Stomach (tissue), 8 donors: ENCODE measurements at regions not wholly inside any gene's neighbourhood (a gene's known extent, or its start where the extent isn't known, plus 50 kb on each side); places are given as distances from the start of the nearest gene placed in this dataset.
A peak's percentile ranks its signal among the peaks of the same experiment; 100 is the strongest.

Experiments used
- DNase-seq, 2 donors: peaks; one replicate each; pipeline versions ENCODE4 v3.0.0 to v3.0.0-alpha.2; 2013 to 2019
- H3K27ac ChIP-seq, 5 donors: fragments of 200-600 bp in 4 of 5; sonication (generic) in 4 of 5; one replicate each; pipeline ENCODE4 v1.5.1; 2013 to 2019; ENCODE audit warnings: mild to moderate bottlenecking in 1 of 5, moderate library complexity in 1 of 5
- H3K27me3 ChIP-seq, 3 donors: fragments of 200-600 bp; sonication (generic); one replicate each; pipeline ENCODE4 v1.5.1; 2017 to 2019; ENCODE audit warnings: mixed run types in 1 of 3
- H3K36me3 ChIP-seq, 4 donors: fragments of 200-600 bp; sonication (generic); 1 replicate in 3 of 4; 2 replicates in 1 of 4; pipeline ENCODE4 v1.5.1; 2016 to 2019
- H3K4me1 ChIP-seq, 4 donors: fragments of 200-600 bp; sonication (generic); one replicate each; pipeline ENCODE4 v1.5.1; 2016 to 2019
- H3K4me3 ChIP-seq, 4 donors: fragments of 200-600 bp; sonication (generic) in 3 of 4; one replicate each; pipeline ENCODE4 v1.5.1; 2016 to 2019; ENCODE audit warnings: mild to moderate bottlenecking in 1 of 4
- H3K9me3 ChIP-seq, 4 donors: fragments of 200-600 bp; sonication (generic); one replicate each; pipeline ENCODE4 v1.5.1; 2016 to 2019
- CTCF ChIP-seq, 7 experiments: fragments of 450-650 bp in 4 of 7; fragments of 200-600 bp in 3 of 7; sonication (generic) in 3 of 7; IDR thresholded peaks; one replicate each; pipeline ENCODE4 v1.5.1; 2016 to 2019; ENCODE audit warnings: antibody characterized with exemption in 7 of 7, control low read depth in 2 of 7, mild to moderate bottlenecking in 1 of 7
- EP300 ChIP-seq: sonication (generic); formaldehyde crosslinking; IDR thresholded peaks from one replicate; pipeline ENCODE4 v1.6.1; 2017; ENCODE audit warnings: antibody characterized with exemption
- POLR2A ChIP-seq, 4 donors: fragments of 450-650 bp; IDR thresholded peaks; one replicate each; pipeline ENCODE4 v1.6.1; 2016; ENCODE audit warnings: antibody characterized with exemption in 4 of 4, control low read depth in 2 of 4, mild to moderate bottlenecking in 1 of 4, moderate library complexity in 1 of 4
- POLR2AphosphoS5 ChIP-seq, 3 donors: sonication (generic); formaldehyde crosslinking; IDR thresholded peaks; one replicate each; pipeline ENCODE4 v1.6.1; 2016; ENCODE audit warnings: antibody characterized with exemption in 3 of 3
- WGBS, 5 donors: extraction: QIAGEN DNeasy Blood & Tissue Kit in 3 of 5; methylation state at CpG; one replicate each; pipeline versions ENCODE4 v1.1.5 to v1.1.7; 2013 to 2018; 5-methylcytosine and 5-hydroxymethylcytosine counted together
- intact Hi-C: fragments of 100-400 bp; cut with DNase I; formaldehyde crosslinking; loops from one replicate; pipeline ENCODE4 v1.15.1; 2023; ENCODE audit warnings: low total_unique reads
- donor health status: healthy with polysubstance abuse.
- donor health status: Bipolar disorder and iron deficiency.
- donor health status: healthy.

GRCh38 chr13:77383097-77383496 is 56.2 kb upstream of the MYCBP2 start:
- Histone ChIP-seq H3K9me3 (peaks cover 0 to 5% (median 0%) of the 10 kb centered on the region in 4 donors), H3K4me3 (no peak overlapping the region), H3K27me3 (no peaks in the 10 kb centered on the region), H3K36me3 (no peaks in the 10 kb centered on the region), H3K27ac (no peak overlapping the region), H3K4me1 (no peaks in the 10 kb centered on the region)
- intact Hi-C loops: no loop called here
- DNase-seq: no peak
- TF ChIP-seq POLR2A (IDR thresholded peaks at IDR 0.05): no peak
- TF ChIP-seq POLR2AphosphoS5 (IDR thresholded peaks at IDR 0.05): no peak
- TF ChIP-seq EP300: no peak
- no peak for TF ChIP-seq CTCF (IDR thresholded peaks at IDR 0.05)
- WGBS, 5 donors: 62 to 72% (median 68%) methylated on average over 4 of the region's 4 CpGs

DNA sequence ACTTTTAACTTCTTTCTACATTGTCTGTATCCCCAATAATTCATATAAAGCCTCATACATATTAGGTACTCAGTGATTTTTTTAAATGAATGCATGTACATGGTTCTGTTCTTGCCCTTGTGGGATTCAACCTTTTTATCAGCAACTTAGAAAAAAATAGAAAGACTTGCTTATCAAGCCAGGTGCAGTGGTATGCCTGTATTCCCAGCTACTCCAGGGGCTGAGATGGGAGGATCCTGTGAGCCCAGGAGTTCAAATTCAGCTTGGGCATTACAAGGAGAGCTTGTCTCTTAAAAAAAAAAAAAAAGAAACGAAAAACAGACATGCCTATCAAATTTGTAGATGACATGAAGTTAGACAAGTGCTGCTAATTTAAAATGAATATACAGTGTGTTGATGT is 54.2 kb upstream of the MYCBP2 start:
- H3K36me3 ChIP-seq: no peaks in the 10 kb centered on the region
- intact Hi-C loops: no loop called here
- H3K4me1 ChIP-seq: no peaks in the 10 kb centered on the region
- no peak for DNase-seq
- H3K4me3 ChIP-seq: no peak overlapping the region
- no peaks in the 10 kb centered on the region for H3K27me3 ChIP-seq
- H3K9me3 ChIP-seq: peaks cover 0 to under 1% (median 0%) of the 10 kb centered on the region in 4 donors
- H3K27ac ChIP-seq: no peak overlapping the region
- WGBS, 5 donors: 38 to 69% (median 58%) methylated on average over 1 of the region's 1 CpG
- TF ChIP-seq POLR2AphosphoS5 (IDR thresholded peaks at IDR 0.05) (no peak), POLR2A (IDR thresholded peaks at IDR 0.05) (no peak), EP300 (no peak), CTCF (IDR thresholded peaks at IDR 0.05) (no peak)

GRCh38 chr13:77379508-77379907 is 52.6 kb upstream of the MYCBP2 start:
- no peak overlapping the region for H3K4me3 ChIP-seq
- H3K27me3 ChIP-seq: no peaks in the 10 kb centered on the region
- intact Hi-C loops: no loop called here
- WGBS, 5 donors: 38 to 75% (median 72%) methylated on average over 2 of the region's 2 CpGs
- H3K9me3 ChIP-seq: no peaks in the 10 kb centered on the region
- TF ChIP-seq EP300 (no peak), POLR2A (IDR thresholded peaks at IDR 0.05) (no peak)
- H3K36me3 ChIP-seq: no peaks in the 10 kb centered on the region
- H3K27ac ChIP-seq: no peak overlapping the region
- DNase-seq: no peak
- H3K4me1 ChIP-seq: no peaks in the 10 kb centered on the region

DNA sequence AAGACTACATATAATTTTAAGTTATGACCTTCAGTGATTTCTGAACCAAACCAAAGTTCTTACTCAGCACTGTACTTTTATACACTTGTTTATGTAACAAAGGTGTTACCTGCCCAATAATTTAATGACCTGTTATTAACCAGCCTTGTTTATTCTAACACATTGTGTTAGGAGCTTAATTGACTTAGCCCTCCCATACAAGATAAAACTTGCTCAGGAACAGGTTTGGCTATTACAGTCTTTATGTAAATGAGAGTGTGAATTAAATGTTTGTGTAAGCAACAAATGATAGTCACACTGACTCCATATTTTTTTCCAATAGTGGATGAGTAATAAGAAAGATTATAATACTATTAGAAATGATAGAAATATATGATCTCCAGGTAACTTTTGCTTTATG is 51.8 kb upstream of the MYCBP2 start:
- H3K27me3 ChIP-seq: no peaks in the 10 kb centered on the region
- H3K36me3 ChIP-seq: no peaks in the 10 kb centered on the region
- intact Hi-C loops: no loop called here
- no peaks in the 10 kb centered on the region for H3K4me1 ChIP-seq
- no peak overlapping the region for H3K27ac ChIP-seq
- H3K9me3 ChIP-seq: no peaks in the 10 kb centered on the region
- TF ChIP-seq POLR2AphosphoS5 (IDR thresholded peaks at IDR 0.05): no peak
- no peak for TF ChIP-seq EP300
- no peak for DNase-seq
- no peak overlapping the region for H3K4me3 ChIP-seq

DNA sequence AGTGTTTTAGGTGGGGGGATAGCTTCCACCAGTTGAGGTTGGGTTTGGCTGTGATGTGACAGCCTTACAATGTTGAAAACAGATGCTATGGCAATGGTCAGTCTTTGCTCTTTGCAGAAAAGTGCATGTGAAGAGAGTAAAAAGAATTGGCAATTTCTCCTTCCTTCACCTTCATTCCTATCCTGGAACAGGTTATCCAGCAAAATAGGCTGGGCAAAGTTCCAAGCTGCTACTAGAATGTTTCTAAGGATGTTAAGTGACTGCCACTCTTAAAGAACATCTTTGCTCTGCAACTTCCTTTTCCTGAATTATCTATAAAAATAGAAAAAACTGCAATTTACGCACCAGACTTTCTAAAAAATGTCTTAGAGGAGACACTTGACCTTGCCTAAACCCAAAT is 50.1 kb upstream of the MYCBP2 start:
- no peak overlapping the region for H3K4me3 ChIP-seq

More for the DNA sequence above, 50.1 kb upstream of the MYCBP2 start:
- Histone ChIP-seq H3K9me3 (no peaks in the 10 kb centered on the region), H3K4me1 (no peaks in the 10 kb centered on the region), H3K27me3 (no peaks in the 10 kb centered on the region), H3K36me3 (no peaks in the 10 kb centered on the region), H3K27ac (no peak overlapping the region)
- intact Hi-C loops: no loop called here
- no peak for TF ChIP-seq POLR2A (IDR thresholded peaks at IDR 0.05)
- no peak for TF ChIP-seq EP300
- TF ChIP-seq POLR2AphosphoS5 (IDR thresholded peaks at IDR 0.05): no peak
- TF ChIP-seq CTCF (IDR thresholded peaks at IDR 0.05): no peak
- 66 to 79% (median 74%) methylated on average over 1 of the region's 1 CpG for WGBS, 5 donors
- DNase-seq: peak in 1 of 2 donors; percentile 21
